ENCODE measurements at regions not wholly inside any gene's neighbourhood (a gene's known extent, or its start where the extent isn't known, plus 50 kb on each side); places are given as distances from the start of the nearest gene placed in this dataset.
A peak's percentile ranks its signal among the peaks of the same experiment; 100 is the strongest.

DNA sequence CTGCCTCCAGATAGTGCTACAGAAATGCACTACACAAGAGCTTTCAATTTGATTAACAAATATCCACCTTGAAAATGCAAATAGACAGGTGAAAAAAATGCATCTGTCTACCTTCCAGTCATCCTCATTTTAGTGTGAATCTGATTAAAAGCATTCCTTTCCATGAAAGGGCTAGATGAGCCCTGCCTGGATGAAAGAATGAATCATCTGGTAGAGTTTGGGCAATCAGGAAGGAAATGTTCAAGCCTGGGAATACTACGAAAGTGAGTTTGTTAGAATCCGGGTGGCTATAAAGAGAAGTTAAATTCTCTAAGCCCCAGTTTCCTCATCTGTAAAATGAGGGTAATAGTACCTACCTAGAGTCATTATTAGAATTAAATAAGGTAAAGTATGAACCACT lies 142.6 kb downstream of the FAM114A2 start:
- H3K4me3 ChIP-seq (ENCODE audit: low read depth, low read length) = no peak overlapping the region
- TF ChIP-seq, protein P1, sequence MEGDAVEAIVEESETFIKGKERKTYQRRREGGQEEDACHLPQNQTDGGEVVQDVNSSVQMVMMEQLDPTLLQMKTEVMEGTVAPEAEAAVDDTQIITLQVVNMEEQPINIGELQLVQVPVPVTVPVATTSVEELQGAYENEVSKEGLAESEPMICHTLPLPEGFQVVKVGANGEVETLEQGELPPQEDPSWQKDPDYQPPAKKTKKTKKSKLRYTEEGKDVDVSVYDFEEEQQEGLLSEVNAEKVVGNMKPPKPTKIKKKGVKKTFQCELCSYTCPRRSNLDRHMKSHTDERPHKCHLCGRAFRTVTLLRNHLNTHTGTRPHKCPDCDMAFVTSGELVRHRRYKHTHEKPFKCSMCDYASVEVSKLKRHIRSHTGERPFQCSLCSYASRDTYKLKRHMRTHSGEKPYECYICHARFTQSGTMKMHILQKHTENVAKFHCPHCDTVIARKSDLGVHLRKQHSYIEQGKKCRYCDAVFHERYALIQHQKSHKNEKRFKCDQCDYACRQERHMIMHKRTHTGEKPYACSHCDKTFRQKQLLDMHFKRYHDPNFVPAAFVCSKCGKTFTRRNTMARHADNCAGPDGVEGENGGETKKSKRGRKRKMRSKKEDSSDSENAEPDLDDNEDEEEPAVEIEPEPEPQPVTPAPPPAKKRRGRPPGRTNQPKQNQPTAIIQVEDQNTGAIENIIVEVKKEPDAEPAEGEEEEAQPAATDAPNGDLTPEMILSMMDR (conservative IDR thresholded peaks at IDR 0.05; ENCODE audit: low read depth, low read length) = no peak
- DNase-seq (ENCODE audit: low read depth) = peak; percentile 1

DNA sequence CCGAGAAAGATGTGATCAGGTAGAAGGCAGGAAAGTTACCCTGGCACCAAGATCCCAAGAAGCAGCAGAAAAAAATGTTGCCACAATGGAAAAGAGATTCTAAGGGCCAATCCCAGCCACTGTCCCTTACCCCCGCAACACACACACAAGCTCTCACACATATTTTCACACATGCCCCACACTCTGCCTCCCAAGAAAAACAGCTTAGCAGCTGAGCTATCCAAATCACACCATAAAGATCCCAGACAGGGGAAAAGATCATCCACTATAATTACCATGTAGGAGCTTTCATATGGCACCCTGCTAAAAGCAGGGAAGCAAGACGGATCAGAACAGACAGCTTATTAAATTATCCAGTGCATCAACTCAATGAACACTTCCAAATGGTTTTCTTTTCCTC lies 143.4 kb downstream of the FAM114A2 start:
- TF ChIP-seq, protein P1 (conservative IDR thresholded peaks at IDR 0.05; ENCODE audit: low read depth, low read length) = no peak

DNA sequence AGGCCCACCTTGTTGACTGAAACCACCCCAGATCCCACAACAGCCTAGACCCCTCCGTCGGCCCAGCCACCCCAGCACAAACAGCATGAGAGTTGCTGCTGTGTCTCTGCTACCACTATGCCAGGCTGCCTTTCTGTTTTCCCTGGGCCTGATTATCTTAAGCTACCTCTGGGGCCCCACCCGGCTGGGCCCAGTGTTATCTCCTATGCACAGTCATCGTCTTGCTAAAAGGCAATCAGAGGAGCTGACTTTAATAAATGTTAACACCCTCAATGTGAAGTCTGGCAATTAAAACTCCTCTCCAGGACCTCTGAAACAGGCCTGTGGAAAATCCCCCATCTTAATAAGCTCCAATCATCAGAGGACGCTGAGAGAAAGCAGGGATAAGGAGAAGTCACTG lies 144.9 kb downstream of the FAM114A2 start:
- no peak overlapping the region for H3K4me3 ChIP-seq (ENCODE audit: low read depth, low read length)
- DNase-seq (ENCODE audit: low read depth) = no peak
- TF ChIP-seq, protein P1 (conservative IDR thresholded peaks at IDR 0.05; ENCODE audit: low read depth, low read length) = no peak

More for the DNA sequence above, 143.4 kb downstream of the FAM114A2 start:
- DNase-seq (ENCODE audit: low read depth) = no peak
- H3K4me3 ChIP-seq (ENCODE audit: low read depth, low read length) = no peak overlapping the region

DNA sequence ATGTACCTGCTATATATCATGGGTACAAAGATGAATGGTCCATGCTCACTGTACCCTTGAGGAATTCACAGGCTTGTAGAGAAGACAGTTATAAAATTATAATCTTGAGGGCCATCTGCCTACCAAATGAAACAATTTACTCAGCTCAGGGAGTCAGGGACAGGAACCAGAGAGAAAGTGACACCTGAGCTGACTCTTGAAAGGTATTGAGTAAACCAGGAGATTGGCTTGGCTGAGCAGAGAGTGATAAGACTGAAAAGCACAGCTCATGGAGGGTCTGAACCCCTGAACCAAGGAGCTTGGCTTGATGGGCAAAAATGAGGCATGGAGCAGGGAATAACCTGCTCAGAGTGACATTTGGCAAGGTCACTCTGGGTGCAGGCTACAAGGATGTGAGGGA lies 147.3 kb downstream of the FAM114A2 start:
- DNase-seq (ENCODE audit: low read depth) = no peak

DNA sequence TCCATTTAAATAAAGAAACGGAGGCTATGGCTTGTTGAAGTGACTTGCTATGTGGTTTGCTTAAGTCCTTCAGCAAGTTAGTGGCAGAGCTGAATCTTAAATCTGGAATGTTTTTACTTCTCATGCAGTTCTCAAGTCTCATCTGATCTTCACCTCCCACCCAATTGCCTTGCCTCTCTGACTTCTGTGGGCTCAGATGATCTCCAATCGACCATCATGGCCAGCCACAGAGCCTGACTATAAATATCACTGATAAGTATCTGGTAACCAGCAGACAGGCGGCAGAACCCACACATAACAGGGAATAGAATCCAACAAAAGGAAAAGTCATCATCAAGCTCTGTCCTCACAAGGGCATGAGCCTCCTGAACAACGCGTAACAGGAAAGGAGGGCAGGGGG lies 149.9 kb downstream of the FAM114A2 start:
- no peak for DNase-seq (ENCODE audit: low read depth)
- TF ChIP-seq, protein P1 (conservative IDR thresholded peaks at IDR 0.05; ENCODE audit: low read depth, low read length) = no peak
- no peak overlapping the region for H3K4me3 ChIP-seq (ENCODE audit: low read depth, low read length)

More for the DNA sequence above, 147.3 kb downstream of the FAM114A2 start:
- TF ChIP-seq, protein P1 (conservative IDR thresholded peaks at IDR 0.05; ENCODE audit: low read depth, low read length) = no peak
- no peak overlapping the region for H3K4me3 ChIP-seq (ENCODE audit: low read depth, low read length)

DNA sequence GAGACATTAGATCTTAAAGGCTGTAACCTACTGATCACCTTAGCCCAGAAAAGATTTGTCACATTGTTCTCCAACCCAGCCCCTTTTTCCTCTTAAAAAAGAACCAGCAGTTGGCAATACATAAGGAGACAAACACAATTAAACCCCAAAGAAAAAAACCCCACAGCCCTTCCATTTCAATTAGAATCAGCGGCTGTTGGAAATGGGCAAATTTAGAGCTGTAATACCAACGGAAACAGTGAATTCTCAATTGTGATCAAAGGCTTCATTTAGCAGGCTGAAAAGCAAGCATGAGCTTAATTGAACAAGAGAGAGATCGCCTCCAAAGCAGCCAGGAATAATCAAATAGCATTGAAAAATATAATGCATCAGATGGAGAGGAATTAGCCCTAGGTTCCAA lies 153.6 kb downstream of the FAM114A2 start:
- no peak overlapping the region for H3K4me3 ChIP-seq (ENCODE audit: low read depth, low read length)
- TF ChIP-seq, protein P1 (conservative IDR thresholded peaks at IDR 0.05; ENCODE audit: low read depth, low read length) = no peak
- DNase-seq (ENCODE audit: low read depth) = no peak

DNA sequence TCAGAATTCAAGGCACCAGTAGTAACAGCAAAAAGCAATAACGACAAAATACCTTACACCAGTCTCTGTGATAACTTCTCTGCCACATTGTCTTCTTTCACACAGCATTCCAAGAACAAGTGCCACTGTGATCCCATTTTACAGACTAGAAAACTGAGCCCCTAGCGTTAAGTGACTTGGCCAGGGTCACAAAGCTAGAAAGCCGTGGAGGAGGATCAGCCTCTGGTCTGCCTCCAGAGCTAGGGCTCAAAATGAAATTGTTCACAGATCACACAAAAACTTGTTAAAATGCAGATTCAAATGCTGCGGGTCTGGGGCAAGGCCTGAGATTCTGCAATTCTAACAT lies 154.1 kb downstream of the FAM114A2 start:
- no peak overlapping the region for H3K4me3 ChIP-seq (ENCODE audit: low read depth, low read length)
- DNase-seq (ENCODE audit: low read depth) = no peak
- TF ChIP-seq, protein P1 (conservative IDR thresholded peaks at IDR 0.05; ENCODE audit: low read depth, low read length) = no peak

Measured in choroid plexus epithelial cell (primary cell).